ENCODE measurements at regions not wholly inside any gene's neighbourhood (a gene's known extent, or its start where the extent isn't known, plus 50 kb on each side); places are given as distances from the start of the nearest gene placed in this dataset.

DNA sequence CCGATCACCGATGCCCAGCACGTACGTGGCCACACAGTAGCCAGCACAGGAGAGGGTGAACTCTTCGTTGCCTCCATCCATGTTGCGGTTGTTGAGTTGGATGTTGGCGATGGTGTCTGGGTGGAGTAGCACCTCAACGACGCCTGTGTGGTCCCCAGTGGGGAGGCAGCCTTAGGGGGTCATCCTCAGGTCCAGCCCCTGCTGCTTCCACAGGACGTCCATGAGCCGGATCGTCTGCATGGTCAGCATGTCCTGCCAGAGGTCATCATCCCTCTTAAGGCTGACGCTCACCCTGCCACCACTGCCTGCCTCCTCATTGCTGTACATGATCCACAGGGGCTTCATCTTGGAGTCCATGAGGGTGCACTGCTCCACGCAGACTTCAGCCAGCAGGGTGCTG, 369.3 kb downstream of the CMPK2 start:
- no peak overlapping the region for H3K4me3 ChIP-seq (ENCODE audit: low read length)
- TF ChIP-seq, protein P1, sequence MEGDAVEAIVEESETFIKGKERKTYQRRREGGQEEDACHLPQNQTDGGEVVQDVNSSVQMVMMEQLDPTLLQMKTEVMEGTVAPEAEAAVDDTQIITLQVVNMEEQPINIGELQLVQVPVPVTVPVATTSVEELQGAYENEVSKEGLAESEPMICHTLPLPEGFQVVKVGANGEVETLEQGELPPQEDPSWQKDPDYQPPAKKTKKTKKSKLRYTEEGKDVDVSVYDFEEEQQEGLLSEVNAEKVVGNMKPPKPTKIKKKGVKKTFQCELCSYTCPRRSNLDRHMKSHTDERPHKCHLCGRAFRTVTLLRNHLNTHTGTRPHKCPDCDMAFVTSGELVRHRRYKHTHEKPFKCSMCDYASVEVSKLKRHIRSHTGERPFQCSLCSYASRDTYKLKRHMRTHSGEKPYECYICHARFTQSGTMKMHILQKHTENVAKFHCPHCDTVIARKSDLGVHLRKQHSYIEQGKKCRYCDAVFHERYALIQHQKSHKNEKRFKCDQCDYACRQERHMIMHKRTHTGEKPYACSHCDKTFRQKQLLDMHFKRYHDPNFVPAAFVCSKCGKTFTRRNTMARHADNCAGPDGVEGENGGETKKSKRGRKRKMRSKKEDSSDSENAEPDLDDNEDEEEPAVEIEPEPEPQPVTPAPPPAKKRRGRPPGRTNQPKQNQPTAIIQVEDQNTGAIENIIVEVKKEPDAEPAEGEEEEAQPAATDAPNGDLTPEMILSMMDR (conservative IDR thresholded peaks at IDR 0.05; ENCODE audit: low read depth, low read length), result no peak
- no peak for DNase-seq (ENCODE audit: low read depth)

DNA sequence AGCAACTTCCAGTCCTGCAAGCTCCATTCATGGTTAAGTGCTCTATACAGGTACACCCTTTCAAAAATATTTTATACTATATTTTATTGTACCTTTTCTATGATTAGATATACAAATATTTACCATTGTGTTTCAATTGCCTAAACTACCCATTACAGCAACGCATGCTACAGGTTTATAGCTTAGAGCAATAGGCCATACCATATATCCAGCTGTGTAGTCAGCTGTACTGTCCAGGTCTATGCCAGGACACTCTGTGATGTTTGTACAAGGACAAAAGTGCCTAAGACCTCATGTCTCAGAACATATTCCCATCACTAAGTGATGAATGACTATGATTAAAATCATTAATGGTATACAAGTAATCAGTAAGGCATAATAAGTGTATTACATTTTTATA, 368.7 kb downstream of the CMPK2 start:
- TF ChIP-seq, protein P1 (conservative IDR thresholded peaks at IDR 0.05; ENCODE audit: low read depth, low read length), result no peak
- no peak overlapping the region for H3K4me3 ChIP-seq (ENCODE audit: low read length)
- DNase-seq (ENCODE audit: low read depth), result no peak

DNA sequence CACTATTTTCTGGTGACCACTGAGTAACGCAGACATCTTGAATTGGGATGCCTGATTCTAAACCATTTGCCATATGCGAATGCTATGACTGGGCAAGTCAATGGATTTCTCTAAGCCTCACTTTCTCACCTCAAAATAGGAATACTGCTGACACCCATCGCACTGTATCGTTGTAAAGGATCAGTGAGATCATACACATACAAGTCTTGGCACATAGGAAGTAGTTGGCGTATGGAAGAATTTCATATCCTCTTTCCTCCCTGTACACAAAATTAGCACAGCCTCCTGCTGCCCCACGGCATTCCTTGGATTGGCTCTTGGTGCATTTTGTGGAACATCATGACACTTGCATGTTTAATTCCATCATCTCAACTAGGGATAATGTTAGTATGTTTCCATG, 366.9 kb downstream of the CMPK2 start:
- TF ChIP-seq, protein P1 (conservative IDR thresholded peaks at IDR 0.05; ENCODE audit: low read depth, low read length), result no peak
- DNase-seq (ENCODE audit: low read depth), result no peak
- H3K4me3 ChIP-seq (ENCODE audit: low read length), result no peak overlapping the region

DNA sequence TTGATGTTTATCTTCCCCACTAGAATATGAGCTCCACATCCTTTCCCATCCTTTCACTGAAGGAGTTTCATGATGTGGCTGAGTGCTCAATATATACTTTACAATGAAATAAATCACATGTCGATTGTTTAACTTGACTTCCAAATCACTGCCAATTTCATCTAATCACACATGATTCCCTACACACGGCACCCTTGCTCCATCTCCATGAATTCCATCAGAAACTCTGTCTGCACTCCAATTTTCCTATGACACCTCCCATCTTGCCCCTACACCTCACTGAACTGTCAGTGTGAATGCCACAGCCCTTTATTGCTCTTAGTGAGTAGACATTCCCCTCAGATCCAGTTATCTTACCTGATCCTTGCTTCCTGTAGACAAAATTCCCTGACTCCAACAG, 366.0 kb downstream of the CMPK2 start:
- TF ChIP-seq, protein P1 (conservative IDR thresholded peaks at IDR 0.05; ENCODE audit: low read depth, low read length), result no peak
- DNase-seq (ENCODE audit: low read depth), result no peak

DNA sequence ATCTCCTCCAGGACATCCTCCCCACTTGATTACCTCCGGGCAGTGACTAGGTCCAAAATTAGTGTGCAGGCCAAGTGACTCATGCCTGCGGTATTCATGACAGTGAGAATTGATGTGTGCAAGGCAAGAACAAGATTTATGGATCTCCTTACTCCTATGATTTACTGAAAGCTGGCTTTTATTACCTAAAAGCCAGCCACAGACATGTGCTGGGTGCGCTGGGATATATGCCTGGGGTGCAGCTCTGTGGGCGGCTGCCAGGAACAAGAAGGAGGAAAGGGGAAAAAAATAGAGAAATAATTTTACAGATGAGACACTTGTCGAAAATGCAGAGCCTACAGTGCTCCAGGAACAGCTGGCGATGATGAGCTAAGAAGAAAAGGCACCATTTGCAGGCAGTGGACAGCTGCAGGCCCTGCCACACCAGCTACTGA, 359.3 kb downstream of the CMPK2 start:
- H3K4me3 ChIP-seq (ENCODE audit: low read length), result no peak overlapping the region
- no peak for DNase-seq (ENCODE audit: low read depth)
- TF ChIP-seq, protein P1 (conservative IDR thresholded peaks at IDR 0.05; ENCODE audit: low read depth, low read length), result no peak

More for the DNA sequence above, 366.0 kb downstream of the CMPK2 start:
- no peak overlapping the region for H3K4me3 ChIP-seq (ENCODE audit: low read length)

DNA sequence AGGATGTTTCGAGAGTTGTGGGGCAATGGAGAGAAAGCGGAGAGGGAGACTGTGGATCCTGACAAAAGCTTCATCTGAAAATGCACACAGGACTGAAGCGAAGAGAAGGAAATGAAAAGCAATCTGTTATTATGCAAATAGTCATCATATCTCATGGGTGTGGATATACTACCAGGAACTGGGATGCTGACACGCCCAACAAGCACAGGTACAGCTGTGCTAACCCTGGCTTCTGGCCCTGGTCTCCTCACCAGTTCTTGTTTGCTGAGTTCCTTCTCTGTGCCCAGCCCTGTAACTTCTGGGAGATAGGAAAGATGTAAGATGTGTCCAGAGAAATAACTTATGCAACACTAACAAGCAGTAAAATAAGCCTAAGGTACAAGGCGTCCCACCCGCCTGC, 358.8 kb downstream of the CMPK2 start:
- no peak for DNase-seq (ENCODE audit: low read depth)
- TF ChIP-seq, protein P1 (conservative IDR thresholded peaks at IDR 0.05; ENCODE audit: low read depth, low read length), result no peak
- H3K4me3 ChIP-seq (ENCODE audit: low read length), result no peak overlapping the region

DNA sequence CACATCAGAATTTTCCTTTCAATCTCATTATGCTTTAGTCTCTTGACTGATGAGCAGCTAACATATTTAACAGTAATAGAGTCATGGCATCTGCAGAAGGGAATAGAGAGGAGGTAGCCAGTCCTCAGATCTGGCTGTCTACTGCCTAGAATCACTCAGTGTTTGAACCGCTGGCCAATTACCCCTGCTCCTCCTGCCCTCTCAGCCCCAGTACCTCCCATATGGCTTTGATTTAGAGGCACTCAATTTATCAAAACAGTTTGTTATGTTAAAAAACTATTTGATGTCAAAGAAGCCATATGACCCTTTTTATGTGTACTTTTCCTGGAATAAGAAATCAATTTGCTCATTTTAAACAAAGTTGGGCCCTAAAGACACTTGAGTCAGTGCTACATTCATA, 355.2 kb downstream of the CMPK2 start:
- H3K4me3 ChIP-seq (ENCODE audit: low read length), result no peak overlapping the region
- TF ChIP-seq, protein P1 (conservative IDR thresholded peaks at IDR 0.05; ENCODE audit: low read depth, low read length), result no peak
- no peak for DNase-seq (ENCODE audit: low read depth)

All from retinal pigment epithelial cell (primary cell).